ENCODE measurements at regions not wholly inside any gene's neighbourhood (a gene's known extent, or its start where the extent isn't known, plus 50 kb on each side); places are given as distances from the start of the nearest gene placed in this dataset.
"Not testable (repeated sequence)": the region's sequence is repeated elsewhere in the genome, so short reads cannot be mapped to it uniquely, and the experiment has no call there.

GRCh38 chr6:103722683-103723082 lies 1137.0 kb downstream of the HACE1 start:
- DNase-seq = no peak

DNA sequence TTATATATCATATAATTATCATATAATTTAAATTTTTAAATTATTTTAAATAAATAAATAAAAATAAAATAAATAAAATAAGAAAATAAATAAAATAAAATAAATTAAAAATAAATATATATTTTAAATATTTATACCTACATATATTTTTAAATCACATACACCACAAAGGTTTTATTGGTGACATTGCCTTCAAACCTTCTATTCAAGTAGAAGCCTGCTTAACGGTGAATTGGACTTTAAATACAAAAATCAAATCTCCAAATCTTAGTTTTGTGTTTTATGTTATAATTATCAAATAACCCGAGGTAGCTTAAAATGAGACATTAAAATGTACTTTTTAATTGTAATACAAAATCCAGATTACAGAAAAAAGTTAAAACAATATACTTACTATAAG lies 1137.8 kb downstream of the HACE1 start:
- no peak for DNase-seq

DNA sequence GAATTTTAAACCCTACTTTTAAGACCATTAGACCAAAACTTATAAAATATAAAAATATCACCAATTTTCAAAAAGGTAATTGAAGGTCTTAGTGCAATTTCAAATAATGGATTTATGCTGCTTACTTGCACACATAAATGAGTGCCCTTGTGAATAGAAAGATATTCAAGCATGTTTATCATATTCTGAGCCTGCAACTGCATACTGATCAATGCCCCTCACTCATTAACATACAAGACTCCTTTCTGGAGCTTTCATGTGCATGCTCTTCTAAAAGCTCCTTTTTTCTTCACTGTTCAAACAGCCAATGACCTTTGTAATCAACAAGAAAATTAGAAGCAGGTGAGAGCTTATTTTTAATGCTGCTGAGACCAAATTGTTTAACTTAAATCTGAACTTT lies 1139.3 kb downstream of the HACE1 start:
- DNase-seq = no peak

DNA sequence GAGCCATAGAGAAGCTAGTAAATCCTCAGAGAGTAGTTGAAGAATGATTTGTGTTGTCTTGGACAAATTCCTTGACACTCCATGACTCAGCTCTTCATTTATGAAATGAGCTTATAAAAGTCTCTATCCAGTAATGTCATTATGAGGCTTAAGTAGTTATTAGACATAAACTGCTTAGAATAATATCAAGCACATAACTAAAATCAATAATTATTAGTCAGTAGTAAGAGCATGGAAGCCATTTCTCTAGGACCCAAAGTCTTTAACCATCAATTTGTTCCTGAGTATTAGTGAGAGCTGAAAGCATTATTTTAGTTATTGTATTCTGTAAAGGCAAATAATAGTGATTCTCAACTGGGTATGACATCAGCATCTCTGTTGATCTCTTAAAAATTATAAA lies 1140.2 kb downstream of the HACE1 start:
- no peak for DNase-seq

- no peak for DNase-seq
These were observed 1144.5 kb downstream of the HACE1 start for GRCh38 chr6:103715269-103715668.

DNA sequence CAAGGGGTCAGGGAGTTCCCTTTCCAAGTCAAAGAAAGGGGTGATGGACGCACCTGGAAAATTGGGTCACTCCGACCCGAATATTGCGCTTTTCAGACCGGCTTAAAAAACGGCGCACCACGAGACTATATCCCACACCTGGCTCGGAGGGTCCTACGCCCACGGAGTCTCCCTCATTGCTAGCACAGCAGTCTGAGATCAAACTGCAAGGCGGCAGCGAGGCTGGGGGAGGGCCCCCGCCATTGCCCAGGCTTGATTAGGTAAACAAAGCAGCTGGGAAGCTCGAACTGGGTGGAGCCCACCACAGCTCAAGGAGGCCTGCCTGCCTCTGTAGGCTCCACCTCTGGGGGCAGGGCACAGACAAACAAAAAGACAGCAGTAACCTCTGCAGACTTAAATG lies 1150.5 kb downstream of the HACE1 start:
- DNase-seq = not testable (repeated sequence)

DNA sequence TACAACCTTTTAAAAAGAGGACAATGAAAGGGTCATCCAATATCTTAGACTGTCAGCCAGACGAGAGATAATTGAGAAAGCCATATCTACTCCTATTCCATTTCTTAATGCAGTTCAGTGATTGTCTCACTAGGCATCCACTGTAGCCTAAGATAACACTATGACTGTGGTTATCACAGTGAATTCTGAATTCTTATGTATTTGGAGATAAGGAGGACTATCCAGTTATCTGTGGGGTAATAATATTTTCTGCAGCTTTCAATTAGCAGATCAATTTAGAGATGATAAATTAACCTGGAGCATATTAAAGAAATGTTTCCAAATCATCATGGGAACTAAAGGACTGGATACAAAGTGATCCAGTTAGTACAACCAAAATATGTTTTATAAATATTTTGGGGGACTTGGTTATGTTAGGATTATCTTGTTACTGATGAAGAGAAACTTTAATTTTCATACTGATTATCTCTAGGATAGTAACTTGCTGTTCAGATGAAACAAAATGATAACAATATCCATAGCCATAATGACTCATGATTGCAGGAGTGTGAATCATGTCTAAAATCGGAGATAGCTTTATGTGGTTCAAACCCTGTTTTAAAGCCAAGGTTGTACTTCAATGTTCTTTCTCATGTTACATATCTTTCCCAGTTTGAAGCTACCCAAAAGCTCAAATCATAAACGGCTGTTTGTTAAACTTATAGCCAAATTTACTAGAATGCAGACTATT lies 1152.0 kb downstream of the HACE1 start:
- DNase-seq = no peak

DNA sequence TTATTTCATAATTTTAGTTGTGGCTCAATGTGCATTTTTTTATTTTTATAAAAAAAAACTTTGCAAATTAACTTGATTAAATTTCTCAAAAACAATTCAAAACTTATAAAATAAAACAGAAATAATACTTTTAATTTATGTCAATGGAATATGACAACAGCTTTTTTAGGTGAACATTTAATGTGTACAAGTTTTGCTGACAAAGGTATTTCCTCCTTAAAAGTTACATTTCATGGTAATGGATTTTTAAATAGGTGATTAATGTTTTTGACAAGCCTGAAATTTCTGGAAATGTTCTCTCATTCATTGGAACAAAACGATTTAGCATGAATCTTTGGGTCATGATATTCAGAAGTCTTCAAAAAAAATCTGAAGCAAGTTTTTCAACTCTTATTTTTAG lies 1160.0 kb downstream of the HACE1 start:
- DNase-seq = no peak

DNA sequence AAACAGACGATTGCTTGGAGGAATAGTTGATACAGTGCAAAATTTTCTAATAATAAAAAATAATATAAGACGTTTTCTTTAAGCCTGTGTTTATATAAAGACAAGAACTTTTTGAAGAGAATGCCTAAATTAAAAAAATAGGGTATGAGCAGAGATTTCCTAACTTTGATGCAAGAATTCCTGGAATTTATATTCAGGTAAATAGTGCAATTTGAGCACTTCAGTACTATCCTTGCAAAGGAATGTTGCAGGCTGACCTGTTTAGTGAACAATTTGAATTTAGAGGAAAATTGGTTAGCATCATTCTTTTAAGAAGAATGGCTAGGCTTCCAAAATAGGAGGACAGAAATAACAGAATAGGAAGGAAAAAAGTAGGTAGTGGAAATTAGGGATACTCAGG lies 1172.3 kb downstream of the HACE1 start:
- DNase-seq = no peak

GRCh38 chr6:103680116-103680515 lies 1179.6 kb downstream of the HACE1 start:
- no peak for DNase-seq

DNA sequence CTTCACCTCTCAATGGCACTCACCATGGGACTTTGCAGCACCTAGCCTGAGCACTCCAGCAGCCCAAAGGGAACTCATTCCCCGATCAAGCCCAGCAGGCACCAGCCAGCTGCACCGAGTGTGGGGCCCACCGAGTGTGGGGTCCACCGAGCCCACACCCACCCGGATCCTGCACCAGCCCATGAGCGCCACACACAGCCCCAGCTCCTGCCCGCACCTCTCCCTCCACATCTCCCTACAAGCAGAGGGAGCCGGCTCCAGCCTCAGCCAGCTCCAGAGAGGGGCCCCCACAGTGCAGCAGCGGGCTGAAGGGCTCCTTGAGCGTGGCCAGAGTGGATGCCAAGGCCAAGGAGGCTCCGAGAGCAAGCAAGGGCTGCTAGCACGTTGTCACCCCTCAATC lies 1182.4 kb downstream of the HACE1 start:
- no peak for DNase-seq

- no peak for DNase-seq
These were observed 1183.8 kb downstream of the HACE1 start for GRCh38 chr6:103675807-103676406.

GRCh38 chr6:103674790-103675189 lies 1184.9 kb downstream of the HACE1 start:
- no peak for DNase-seq

DNA sequence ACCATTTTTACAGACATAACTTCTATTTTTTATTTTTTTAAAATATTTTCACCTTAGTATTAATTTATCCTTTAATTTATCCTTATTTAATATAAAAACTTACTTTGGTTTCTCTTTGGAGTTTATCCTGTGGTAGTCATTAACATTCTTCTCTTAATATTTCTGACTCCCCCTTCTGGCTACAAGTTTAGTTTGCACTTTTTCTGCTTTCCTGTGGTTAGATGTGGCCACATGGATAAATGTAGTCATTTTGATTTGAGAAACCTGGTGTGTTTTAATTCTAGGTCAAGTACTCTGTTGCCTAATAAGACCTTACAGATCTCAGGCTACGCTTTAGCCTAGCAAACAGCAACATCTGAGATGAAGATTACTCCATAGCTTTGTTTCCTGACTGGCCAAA lies 1187.5 kb downstream of the HACE1 start:
- DNase-seq = no peak

DNA sequence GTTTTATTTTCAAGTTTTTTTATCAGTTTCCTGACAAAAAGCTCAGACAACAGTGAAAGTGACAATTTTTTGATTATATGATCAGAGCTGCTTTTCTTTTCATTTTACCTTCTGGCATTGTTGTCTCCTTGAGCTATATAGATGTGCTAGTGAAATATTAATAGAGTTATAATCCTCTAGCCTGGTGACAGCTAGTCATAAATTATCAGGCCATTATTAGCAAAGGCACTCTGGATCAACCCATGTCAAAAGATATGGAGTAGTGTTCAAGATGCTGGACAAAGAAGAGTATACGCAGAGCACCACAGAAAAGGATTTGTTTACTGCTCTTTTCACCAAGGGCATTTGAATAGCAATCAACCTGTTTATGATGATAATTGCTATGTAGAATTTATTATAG lies 1230.1 kb downstream of the HACE1 start:
- no peak for DNase-seq

- no peak for DNase-seq
These were observed 1242.1 kb downstream of the HACE1 start for GRCh38 chr6:103617642-103618041.

DNA sequence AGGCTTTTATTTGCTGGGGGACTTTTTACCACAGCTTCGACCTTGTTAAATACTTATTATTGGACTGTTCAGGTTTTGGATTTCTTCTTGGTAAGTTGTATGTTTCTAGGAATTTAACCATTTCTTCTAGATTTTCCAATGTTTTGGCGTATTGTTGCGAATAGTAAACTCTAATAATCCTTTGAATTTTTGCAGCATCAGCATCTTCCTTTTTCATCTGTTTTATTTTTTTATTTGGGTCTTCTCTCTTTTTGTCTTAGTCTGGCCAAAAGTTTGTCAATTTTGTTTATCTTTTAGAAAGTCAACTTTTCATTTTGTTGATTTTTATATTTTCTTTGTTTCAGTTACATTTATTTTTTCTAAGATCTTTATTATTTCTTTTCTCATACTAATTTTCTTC lies 1272.0 kb downstream of the HACE1 start:
- DNase-seq = no peak

DNA sequence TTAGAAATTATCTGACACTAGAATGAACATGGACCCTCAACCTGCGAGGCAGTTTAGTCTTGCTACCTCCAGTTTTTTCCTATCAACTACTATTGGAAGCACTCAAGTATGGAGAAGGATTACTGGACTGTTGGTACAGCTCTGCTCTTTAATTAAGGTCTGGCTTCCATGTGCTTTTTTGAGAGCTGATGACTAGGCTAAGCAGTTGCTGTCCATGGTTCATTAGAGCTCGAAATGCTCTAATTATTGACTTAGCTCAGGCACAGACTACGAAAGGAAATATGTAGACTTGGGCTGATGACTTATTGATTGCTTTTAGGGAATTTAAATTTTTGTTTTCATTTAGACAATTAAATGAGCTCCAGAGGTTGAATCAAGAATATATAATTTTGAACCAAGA lies 1281.6 kb downstream of the HACE1 start:
- no peak for DNase-seq

DNA sequence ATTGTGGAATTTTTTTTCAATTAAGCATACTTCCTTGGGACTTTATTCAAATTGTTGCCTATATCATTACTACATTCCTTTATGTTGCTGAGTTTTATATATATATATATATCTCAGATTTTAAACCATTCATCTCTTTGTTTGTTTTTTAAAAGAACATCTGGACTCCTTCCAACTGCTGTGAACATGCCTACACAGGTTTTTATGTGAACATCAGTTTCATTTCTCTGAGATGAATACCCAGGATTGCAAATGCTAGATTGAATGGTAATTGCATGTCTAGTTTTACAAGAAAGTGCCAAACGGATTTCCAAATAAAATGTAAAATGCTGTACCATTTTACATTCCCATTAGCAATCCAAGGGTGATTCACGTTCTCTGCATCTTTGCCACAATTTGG lies 1289.3 kb downstream of the HACE1 start:
- DNase-seq = no peak

DNA sequence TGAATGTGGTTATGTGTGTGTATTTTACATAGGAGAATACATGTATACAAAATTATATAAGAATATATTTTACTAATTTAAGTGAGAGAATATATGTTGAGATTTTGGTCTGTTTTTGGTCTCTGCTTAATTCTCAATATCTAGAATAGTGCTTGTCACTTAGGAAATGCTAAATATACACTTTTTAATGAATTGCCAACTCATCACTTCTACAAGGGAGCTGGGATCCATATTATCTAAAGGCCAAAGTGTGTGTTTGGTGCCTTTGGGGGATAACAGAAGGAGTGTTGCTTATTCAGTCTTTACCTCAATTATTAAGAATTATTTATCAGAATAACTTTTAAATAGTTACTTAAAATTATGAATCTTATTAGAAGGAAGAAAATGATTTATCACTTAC lies 1304.8 kb downstream of the HACE1 start:
- no peak for DNase-seq

DNA sequence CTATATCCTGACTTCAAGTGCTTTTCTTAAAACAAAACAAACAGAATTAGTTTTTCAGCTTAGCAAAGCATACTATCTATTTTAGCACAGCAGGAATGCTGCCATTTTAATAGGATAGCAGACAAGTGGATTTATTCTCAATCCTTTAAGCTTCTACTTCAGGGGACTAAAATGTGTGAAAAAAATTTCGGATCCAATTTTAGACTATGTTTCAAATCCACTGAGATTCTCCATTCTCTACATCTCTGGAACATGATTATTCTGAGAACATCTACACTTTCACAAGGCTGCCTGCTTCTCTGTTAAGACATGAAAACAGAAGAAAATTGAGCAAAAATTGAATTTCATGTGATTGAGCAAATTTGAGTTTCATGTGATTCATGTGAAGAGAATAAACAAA lies 1321.3 kb downstream of the HACE1 start:
- DNase-seq = no peak

DNA sequence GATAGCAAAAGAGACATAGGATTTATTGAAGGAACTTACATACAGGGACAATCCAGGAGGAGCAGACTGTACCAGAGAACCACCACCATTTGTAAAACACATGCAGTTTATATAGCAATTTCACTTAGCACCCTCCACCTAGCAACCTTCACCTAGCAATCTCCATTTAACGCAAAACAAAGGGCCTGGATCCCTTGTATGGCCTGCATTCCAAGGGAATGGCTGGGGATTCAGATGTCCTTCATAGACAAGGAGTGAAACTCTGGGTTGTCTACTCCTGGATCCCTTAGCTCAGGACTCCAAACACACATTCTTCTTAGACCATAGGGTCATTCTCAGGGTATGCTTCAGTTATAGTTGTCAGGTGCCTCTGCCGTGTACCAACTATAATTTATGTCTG lies 1324.9 kb downstream of the HACE1 start:
- DNase-seq = no peak

GRCh38 chr6:103534095-103534494 lies 1325.6 kb downstream of the HACE1 start:
- no peak for DNase-seq

DNA sequence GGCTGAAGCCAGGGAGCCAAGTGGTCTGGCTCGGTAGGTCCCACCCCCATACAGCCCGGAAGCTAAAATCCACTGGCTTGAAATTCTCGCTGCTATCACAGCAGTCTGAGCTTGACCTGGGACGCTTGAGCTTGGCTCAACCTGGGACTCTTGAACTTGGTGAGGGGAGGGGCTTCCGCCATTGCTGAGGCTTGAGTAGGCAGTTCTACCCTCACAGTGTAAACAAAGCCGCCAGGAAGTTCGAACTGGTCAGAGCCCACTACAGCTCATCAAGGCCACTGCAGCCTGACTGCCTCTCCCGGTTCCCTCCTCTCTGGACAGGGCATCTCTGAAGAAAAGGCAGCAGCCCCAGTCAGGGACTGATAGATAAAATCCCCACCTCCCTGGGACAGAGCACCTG lies 1337.7 kb downstream of the HACE1 start:
- DNase-seq = no peak

GRCh38 chr6:103516336-103516735 lies 1343.4 kb downstream of the HACE1 start:
- DNase-seq = no peak

All from effector CD8-positive, alpha-beta T cell (primary cell).